ENCODE measurements at regions not wholly inside any gene's neighbourhood (a gene's known extent, or its start where the extent isn't known, plus 50 kb on each side); places are given as distances from the start of the nearest gene placed in this dataset.
"Not testable (repeated sequence)": the region's sequence is repeated elsewhere in the genome, so short reads cannot be mapped to it uniquely, and the experiment has no call there.

- not testable (repeated sequence) for TF ChIP-seq CTCF (IDR thresholded peaks at IDR 0.05; ENCODE audit: low read depth, low read length, poor library complexity, severe bottlenecking); EZH2phosphoT487 (IDR thresholded peaks at IDR 0.05; ENCODE audit: borderline replicate concordance, low read length)
Measured at GRCh38 chr4:126670038-126670437, 962.7 kb upstream of the INTU start.
